NB4 (cell line): ENCODE measurements at regions not wholly inside any gene's neighbourhood (a gene's known extent, or its start where the extent isn't known, plus 50 kb on each side); places are given as distances from the start of the nearest gene placed in this dataset.

Experiments
- DNase-seq: peaks from one replicate; pipeline ENCODE4 v3.0.0; 2010; ENCODE audit warnings: low read depth
- H3K4me3 ChIP-seq: one replicate; pipeline ENCODE4 v1.5.1; 2011; ENCODE audit warnings: mild to moderate bottlenecking, low read depth, low read length, moderate library complexity
- CTCF ChIP-seq: IDR thresholded peaks from one replicate; pipeline ENCODE4 v1.5.1; 2012; ENCODE audit warnings: low read depth, low read length
- MAX ChIP-seq: IDR thresholded peaks from 2 replicates; pipeline ENCODE4 v1.6.1; 2011; ENCODE audit warnings: low read depth, low read length
- MYC ChIP-seq: IDR thresholded peaks from 2 replicates; pipeline ENCODE4 v1.6.1; 2011; ENCODE audit warnings: low read depth, low read length
- POLR2A ChIP-seq: IDR thresholded peaks from 2 replicates; pipeline ENCODE4 v1.6.1; 2011; ENCODE audit warnings: mild to moderate bottlenecking; ENCODE audit not compliant: insufficient read length; ENCODE audit errors: extremely low read depth

- DNase-seq, result no peak
- no peak for TF ChIP-seq MYC
- no peak for TF ChIP-seq CTCF
- TF ChIP-seq MAX, result no peak
- TF ChIP-seq POLR2A, result no peak
- H3K4me3 ChIP-seq, result no peak overlapping the region
Measured at GRCh38 chr3:176491084-176491483, 706.2 kb downstream of the TBL1XR1 start.

DNA sequence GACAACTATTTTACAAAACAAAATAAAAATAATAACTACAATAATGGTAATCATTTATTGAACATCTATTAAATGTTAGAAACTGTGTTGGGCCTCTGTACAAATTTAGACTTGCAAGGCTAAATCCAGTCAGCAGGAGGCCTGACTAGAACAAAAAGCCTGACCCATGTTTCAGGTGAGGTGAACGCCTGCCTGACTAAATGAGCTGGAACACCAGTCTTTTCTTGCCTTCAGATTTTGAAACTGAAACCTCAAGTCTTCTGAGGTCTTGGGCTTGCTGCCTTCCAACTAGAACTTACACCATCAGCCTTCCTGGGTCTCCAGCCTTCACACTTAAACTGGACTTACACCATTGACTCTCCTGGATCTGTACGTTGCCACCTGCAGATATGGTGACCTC lies 706.9 kb downstream of the TBL1XR1 start:
- no peak overlapping the region for H3K4me3 ChIP-seq
- TF ChIP-seq MYC (no peak), MAX (no peak), POLR2A (no peak), CTCF (no peak)
- no peak for DNase-seq

DNA sequence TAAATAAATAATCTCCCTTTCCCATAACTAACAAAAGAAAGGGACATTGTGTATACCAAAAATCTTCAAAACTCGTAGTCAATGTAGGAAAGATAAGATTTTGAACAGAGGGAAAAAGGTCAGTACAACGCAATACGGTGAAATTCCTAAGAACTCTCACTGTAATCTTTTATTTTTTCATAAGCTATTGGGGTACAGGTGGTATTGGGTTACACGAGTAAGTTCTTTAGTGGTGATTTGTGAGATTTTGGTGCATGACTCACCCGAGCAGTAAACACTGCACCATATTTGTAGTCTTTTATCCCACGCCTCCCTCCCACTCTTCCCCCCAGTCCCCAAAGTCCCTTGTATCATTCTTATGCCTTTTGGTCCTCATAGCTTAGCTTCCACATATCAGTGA lies 718.0 kb downstream of the TBL1XR1 start:
- no peak for DNase-seq
- no peak for TF ChIP-seq MYC
- no peak for TF ChIP-seq POLR2A
- no peak for TF ChIP-seq CTCF
- no peak for TF ChIP-seq MAX
- H3K4me3 ChIP-seq, result no peak overlapping the region

- H3K4me3 ChIP-seq, result no peak overlapping the region
- TF ChIP-seq MYC, result no peak
- TF ChIP-seq CTCF, result no peak
- no peak for TF ChIP-seq POLR2A
- no peak for TF ChIP-seq MAX
- DNase-seq, result no peak
Measured at GRCh38 chr3:176469694-176470205, 727.5 kb downstream of the TBL1XR1 start.

- TF ChIP-seq POLR2A (no peak), MAX (no peak)
- no peak for DNase-seq
- no peak overlapping the region for H3K4me3 ChIP-seq
Measured at GRCh38 chr3:176463610-176464009, 733.7 kb downstream of the TBL1XR1 start.

DNA sequence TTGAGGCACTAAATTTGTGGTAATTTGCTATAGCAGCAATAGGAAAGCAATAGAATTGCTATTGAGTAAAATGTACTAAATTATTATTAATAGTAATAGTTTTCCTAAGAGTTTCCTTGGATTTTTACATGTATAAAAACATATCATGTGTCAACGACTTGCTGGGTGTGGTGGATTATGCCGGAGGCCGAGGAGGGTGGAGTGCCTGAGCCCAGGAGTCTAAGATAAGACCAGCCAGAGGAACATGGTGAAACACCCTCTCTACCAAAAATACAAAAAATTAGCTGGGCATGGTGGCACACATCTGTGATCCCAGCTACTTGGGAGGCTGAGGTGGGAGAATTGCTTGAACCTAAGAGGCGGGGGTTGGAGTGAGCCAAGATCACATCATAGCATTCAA lies 749.9 kb downstream of the TBL1XR1 start:
- DNase-seq, result no peak
- no peak for TF ChIP-seq POLR2A
- TF ChIP-seq MAX, result no peak
- no peak overlapping the region for H3K4me3 ChIP-seq

DNA sequence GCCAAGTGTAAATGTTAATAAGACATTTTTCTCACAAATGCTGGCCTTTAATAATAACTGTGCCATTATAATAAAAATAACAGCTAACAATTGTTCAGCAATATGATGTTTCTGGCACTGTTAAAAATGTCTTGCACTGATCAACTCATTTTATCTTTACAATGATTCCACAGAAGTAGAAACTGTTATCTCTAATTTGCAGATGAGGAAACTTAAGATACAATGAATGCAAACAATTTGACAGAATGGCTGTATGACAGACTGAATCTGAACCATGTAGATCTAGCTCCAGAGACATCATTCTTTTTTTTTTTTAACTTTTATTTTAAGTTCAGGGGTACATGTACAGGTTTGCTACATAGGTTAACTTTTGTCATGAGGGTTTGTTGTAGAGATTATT lies 755.0 kb downstream of the TBL1XR1 start:
- H3K4me3 ChIP-seq, result no peak overlapping the region
- TF ChIP-seq MYC (no peak), POLR2A (no peak), CTCF (no peak), MAX (no peak)
- no peak for DNase-seq
